Limb (tissue), 2 donors: ENCODE measurements at regions not wholly inside any gene's neighbourhood (a gene's known extent, or its start where the extent isn't known, plus 50 kb on each side); places are given as distances from the start of the nearest gene placed in this dataset.

ENCODE experiments used
- DNase-seq, 2 donors: peaks; one replicate each; pipeline ENCODE4 v3.0.0-alpha.2; 2016; ENCODE audit errors: extremely low spot score in 2 of 2

GRCh38 chr1:81340239-81340638 is 460.5 kb upstream of the ADGRL2 start:
- no peak for DNase-seq

GRCh38 chr1:81337226-81337625 is 463.5 kb upstream of the ADGRL2 start:
- DNase-seq = no peak

- DNase-seq = no peak
These were observed 464.9 kb upstream of the ADGRL2 start for GRCh38 chr1:81335876-81336275.

- DNase-seq = no peak
These were observed 470.2 kb upstream of the ADGRL2 start for GRCh38 chr1:81330521-81330920.

- no peak for DNase-seq
These were observed 470.6 kb upstream of the ADGRL2 start for GRCh38 chr1:81330111-81330510.

- DNase-seq = no peak
These were observed 471.7 kb upstream of the ADGRL2 start for GRCh38 chr1:81329041-81329440.

- DNase-seq = no peak
These were observed 473.0 kb upstream of the ADGRL2 start for GRCh38 chr1:81327743-81328142.

- DNase-seq = no peak
These were observed 473.5 kb upstream of the ADGRL2 start for GRCh38 chr1:81327103-81327710.

GRCh38 chr1:81326212-81326611 is 474.5 kb upstream of the ADGRL2 start:
- no peak for DNase-seq

- no peak for DNase-seq
These were observed 475.3 kb upstream of the ADGRL2 start for GRCh38 chr1:81325397-81325796.

- DNase-seq = no peak
These were observed 476.9 kb upstream of the ADGRL2 start for GRCh38 chr1:81323862-81324261.

- no peak for DNase-seq
These were observed 483.5 kb upstream of the ADGRL2 start for GRCh38 chr1:81317191-81317590.

- no peak for DNase-seq
These were observed 486.1 kb upstream of the ADGRL2 start for GRCh38 chr1:81314513-81315233.

GRCh38 chr1:81313289-81313688 is 487.4 kb upstream of the ADGRL2 start:
- no peak for DNase-seq

GRCh38 chr1:81312272-81312754 is 488.4 kb upstream of the ADGRL2 start:
- no peak for DNase-seq

GRCh38 chr1:81310250-81310649 is 490.5 kb upstream of the ADGRL2 start:
- no peak for DNase-seq

GRCh38 chr1:81308191-81308590 is 492.5 kb upstream of the ADGRL2 start:
- DNase-seq = no peak

GRCh38 chr1:81307786-81308185 is 492.9 kb upstream of the ADGRL2 start:
- no peak for DNase-seq

GRCh38 chr1:81305997-81306452 is 494.7 kb upstream of the ADGRL2 start:
- DNase-seq = peak; percentile 54 to 84

GRCh38 chr1:81304187-81304586 is 496.5 kb upstream of the ADGRL2 start:
- DNase-seq = no peak

- DNase-seq = no peak
These were observed 500.8 kb upstream of the ADGRL2 start for GRCh38 chr1:81299892-81300291.

GRCh38 chr1:81298266-81298665 is 502.5 kb upstream of the ADGRL2 start:
- DNase-seq = no peak

GRCh38 chr1:81296601-81297000 is 504.1 kb upstream of the ADGRL2 start:
- no peak for DNase-seq
